Sigmoid colon (tissue), 6 donors: ENCODE measurements at regions not wholly inside any gene's neighbourhood (a gene's known extent, or its start where the extent isn't known, plus 50 kb on each side); places are given as distances from the start of the nearest gene placed in this dataset.

Experiments
- DNase-seq: peaks from one replicate; pipeline ENCODE4 v3.0.0-alpha.2; 2019
- H3K27ac ChIP-seq, 4 donors: fragments of 200-600 bp; sonication (generic); one replicate each; pipeline ENCODE4 v1.5.1; 2016 to 2019; ENCODE audit warnings: mild to moderate bottlenecking in 1 of 4
- H3K27me3 ChIP-seq, 3 donors: fragments of 200-600 bp; sonication (generic); one replicate each; pipeline ENCODE4 v1.5.1; 2019; ENCODE audit warnings: mild to moderate bottlenecking in 1 of 3
- H3K36me3 ChIP-seq, 4 donors: fragments of 200-600 bp; sonication (generic); one replicate each; pipeline ENCODE4 v1.5.1; 2016 to 2019
- H3K4me1 ChIP-seq, 4 donors: fragments of 200-600 bp; sonication (generic); one replicate each; pipeline ENCODE4 v1.5.1; 2017 to 2019
- H3K4me3 ChIP-seq, 4 donors: fragments of 200-600 bp; sonication (generic); one replicate each; pipeline ENCODE4 v1.5.1; 2017 to 2019; ENCODE audit warnings: mild to moderate bottlenecking in 2 of 4, moderate library complexity in 1 of 4
- H3K9me3 ChIP-seq, 4 donors: fragments of 200-600 bp in 3 of 4; sonication (generic) in 3 of 4; one replicate each; pipeline versions ENCODE4 v1.5.1 to v1.6.1; 2013 to 2019
- CTCF ChIP-seq, 4 experiments: fragments of 450-650 bp in 3 of 4; fragments of 200-600 bp in 1 of 4; IDR thresholded peaks; one replicate each; pipeline ENCODE4 v1.5.1; 2016 to 2019; ENCODE audit warnings: antibody characterized with exemption in 4 of 4, mild to moderate bottlenecking in 3 of 4, moderate library complexity in 2 of 4
- EP300 ChIP-seq, 4 donors: sonication (generic); formaldehyde crosslinking; IDR thresholded peaks; one replicate each; pipeline ENCODE4 v1.6.1; 2017; ENCODE audit warnings: antibody characterized with exemption in 4 of 4
- POLR2A ChIP-seq, 2 donors: fragments of 450-650 bp; IDR thresholded peaks; one replicate each; pipeline ENCODE4 v1.6.1; 2016; ENCODE audit warnings: antibody characterized with exemption in 2 of 2, mild to moderate bottlenecking in 2 of 2, moderate library complexity in 2 of 2
- POLR2AphosphoS5 ChIP-seq, 4 donors: sonication (generic); formaldehyde crosslinking; IDR thresholded peaks; one replicate each; pipeline ENCODE4 v1.6.1; 2017; ENCODE audit warnings: antibody characterized with exemption in 4 of 4
- WGBS, 2 donors: extraction: QIAGEN DNeasy Blood & Tissue Kit; methylation state at CpG; one replicate each; pipeline ENCODE4 v1.1.7; 2013; 5-methylcytosine and 5-hydroxymethylcytosine counted together
- intact Hi-C: fragments of 100-400 bp; cut with DNase I; formaldehyde crosslinking; loops from one replicate; pipeline ENCODE4 v1.15.1; 2023
- donor health status: healthy with polysubstance abuse.
- donor health status: healthy.

GRCh38 chr11:112388496-112388895 lies 127.8 kb upstream of the PLET1 start:
- no peaks in the 10 kb centered on the region for H3K9me3 ChIP-seq
- no peaks in the 10 kb centered on the region for H3K27me3 ChIP-seq
- H3K4me1 ChIP-seq = peaks cover 0 to 7% (median 1%) of the 10 kb centered on the region in 4 donors
- no peak overlapping the region for H3K27ac ChIP-seq
- H3K36me3 ChIP-seq = no peaks in the 10 kb centered on the region
- no peak for DNase-seq
- intact Hi-C loops = no loop called here
- TF ChIP-seq EP300 (IDR thresholded peaks at IDR 0.05) (no peak), POLR2AphosphoS5 (IDR thresholded peaks at IDR 0.05) (no peak), CTCF (IDR thresholded peaks at IDR 0.05) (no peak), POLR2A (IDR thresholded peaks at IDR 0.05) (no peak)
- no peak overlapping the region for H3K4me3 ChIP-seq

GRCh38 chr11:112391086-112391485 lies 130.4 kb upstream of the PLET1 start:
- TF ChIP-seq CTCF (IDR thresholded peaks at IDR 0.05) = no peak
- TF ChIP-seq POLR2A (IDR thresholded peaks at IDR 0.05) = no peak
- TF ChIP-seq EP300 (IDR thresholded peaks at IDR 0.05) = no peak
- no peak for TF ChIP-seq POLR2AphosphoS5 (IDR thresholded peaks at IDR 0.05)
- intact Hi-C loops = no loop called here
- no peaks in the 10 kb centered on the region for H3K36me3 ChIP-seq

GRCh38 chr11:112392904-112393303 lies 132.2 kb upstream of the PLET1 start:
- Histone ChIP-seq H3K36me3 (no peaks in the 10 kb centered on the region), H3K27ac (no peak overlapping the region), H3K9me3 (no peaks in the 10 kb centered on the region), H3K27me3 (no peaks in the 10 kb centered on the region), H3K4me3 (no peak overlapping the region), H3K4me1 (peaks cover 0 to 23% (median 7%) of the 10 kb centered on the region in 4 donors)
- no peak for DNase-seq
- no peak for TF ChIP-seq CTCF (IDR thresholded peaks at IDR 0.05)
- TF ChIP-seq POLR2A (IDR thresholded peaks at IDR 0.05) = no peak
- TF ChIP-seq EP300 (IDR thresholded peaks at IDR 0.05) = no peak
- TF ChIP-seq POLR2AphosphoS5 (IDR thresholded peaks at IDR 0.05) = no peak
- intact Hi-C loops = no loop called here
- 68 to 74% methylated on average over 5 of the region's 5 CpGs for WGBS, 2 donors

More at GRCh38 chr11:112391086-112391485, 130.4 kb upstream of the PLET1 start:
- H3K9me3 ChIP-seq = no peaks in the 10 kb centered on the region
- no peaks in the 10 kb centered on the region for H3K27me3 ChIP-seq
- peaks cover 0 to 23% (median 7%) of the 10 kb centered on the region in 4 donors for H3K4me1 ChIP-seq
- no peak overlapping the region for H3K27ac ChIP-seq
- no peak for DNase-seq
- no peak overlapping the region for H3K4me3 ChIP-seq
- 43 to 45% methylated on average over 2 of the region's 2 CpGs for WGBS, 2 donors

- DNase-seq = no peak
- Histone ChIP-seq H3K9me3 (no peaks in the 10 kb centered on the region), H3K4me1 (peaks cover 0 to 23% (median 7%) of the 10 kb centered on the region in 4 donors), H3K36me3 (no peaks in the 10 kb centered on the region), H3K27ac (no peak overlapping the region), H3K4me3 (no peak overlapping the region), H3K27me3 (no peaks in the 10 kb centered on the region)
- TF ChIP-seq EP300 (IDR thresholded peaks at IDR 0.05) = no peak
- no peak for TF ChIP-seq CTCF (IDR thresholded peaks at IDR 0.05)
- no peak for TF ChIP-seq POLR2AphosphoS5 (IDR thresholded peaks at IDR 0.05)
- no peak for TF ChIP-seq POLR2A (IDR thresholded peaks at IDR 0.05)
- intact Hi-C loops = no loop called here
- WGBS, 2 donors = 72% methylated on average over 3 of the region's 3 CpGs
Measured at GRCh38 chr11:112394304-112394703, 133.6 kb upstream of the PLET1 start.

- no peak overlapping the region for H3K4me3 ChIP-seq
- H3K27ac ChIP-seq = no peak overlapping the region
- WGBS, 2 donors = 94% methylated on average over 2 of the region's 2 CpGs
- TF ChIP-seq CTCF (IDR thresholded peaks at IDR 0.05) (no peak), POLR2AphosphoS5 (IDR thresholded peaks at IDR 0.05) (no peak), EP300 (IDR thresholded peaks at IDR 0.05) (no peak), POLR2A (IDR thresholded peaks at IDR 0.05) (no peak)
- intact Hi-C loops = no loop called here
- H3K4me1 ChIP-seq = peaks cover 0 to 23% (median 7%) of the 10 kb centered on the region in 4 donors
- H3K27me3 ChIP-seq = no peaks in the 10 kb centered on the region
- no peak for DNase-seq
- H3K9me3 ChIP-seq = no peaks in the 10 kb centered on the region
- no peaks in the 10 kb centered on the region for H3K36me3 ChIP-seq
Measured at GRCh38 chr11:112396076-112396475, 135.4 kb upstream of the PLET1 start.
